NT2/D1 (cell line): ENCODE measurements at regions not wholly inside any gene's neighbourhood (a gene's known extent, or its start where the extent isn't known, plus 50 kb on each side); places are given as distances from the start of the nearest gene placed in this dataset.

Source experiments
- SUZ12 ChIP-seq: IDR thresholded peaks from 2 replicates; pipeline ENCODE4 v1.6.1; 2011; ENCODE audit not compliant: insufficient read length, insufficient read depth; ENCODE audit errors: extremely low read depth
- YY1 ChIP-seq: IDR thresholded peaks from 2 replicates; pipeline ENCODE4 v1.6.1; 2011; ENCODE audit not compliant: insufficient read length, insufficient read depth
- ZNF274 ChIP-seq: IDR thresholded peaks from 2 replicates; pipeline ENCODE4 v1.6.1; 2011; ENCODE audit warnings: mild to moderate bottlenecking, low read depth, low read length

- TF ChIP-seq ZNF274, result no peak
- no peak for TF ChIP-seq SUZ12
- no peak for TF ChIP-seq YY1
These were observed 159.7 kb upstream of the C21orf91 start for GRCh38 chr21:17978895-17979294.
